ENCODE measurements at regions not wholly inside any gene's neighbourhood (a gene's known extent, or its start where the extent isn't known, plus 50 kb on each side); places are given as distances from the start of the nearest gene placed in this dataset.
"Not testable (repeated sequence)": the region's sequence is repeated elsewhere in the genome, so short reads cannot be mapped to it uniquely, and the experiment has no call there.

DNA sequence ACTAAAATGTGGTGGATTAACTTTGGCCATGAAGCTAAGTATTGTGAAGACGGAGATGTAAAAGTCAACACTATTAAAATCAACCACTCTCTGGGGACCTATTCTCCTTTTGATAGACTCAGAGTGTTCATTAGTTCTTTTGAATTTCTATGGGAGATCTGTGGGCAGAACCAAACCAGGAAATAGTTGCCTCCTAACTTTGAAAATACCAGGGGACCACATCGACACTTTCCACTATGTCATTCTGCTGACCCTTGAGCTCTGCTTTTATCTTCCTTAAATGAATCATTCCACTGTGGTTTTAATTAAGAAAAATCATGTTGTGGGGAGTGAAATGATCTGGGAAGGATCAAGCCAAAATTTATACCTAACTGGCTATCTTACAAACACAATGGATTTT lies 960.5 kb downstream of the GATA3 start:
- DNase-seq = no peak

DNA sequence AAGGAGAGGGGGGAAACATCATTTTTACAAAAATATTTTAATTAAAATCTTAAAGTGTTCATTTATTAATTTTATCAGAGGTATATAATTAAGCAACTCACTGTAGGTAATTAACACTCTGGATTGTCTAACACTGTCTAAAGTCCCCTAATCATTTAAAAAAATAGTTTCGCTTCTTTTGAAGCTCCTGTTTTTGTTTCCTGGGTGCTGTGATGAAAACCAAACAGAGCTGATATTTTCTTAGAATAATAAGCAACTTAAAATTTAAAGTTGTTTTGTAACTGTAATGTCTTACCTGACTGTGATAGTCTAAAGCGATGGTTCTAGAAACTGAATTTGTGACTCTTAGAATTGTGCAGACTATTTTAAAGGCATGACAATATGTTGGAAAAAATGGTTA lies 961.0 kb downstream of the GATA3 start:
- no peak for DNase-seq

DNA sequence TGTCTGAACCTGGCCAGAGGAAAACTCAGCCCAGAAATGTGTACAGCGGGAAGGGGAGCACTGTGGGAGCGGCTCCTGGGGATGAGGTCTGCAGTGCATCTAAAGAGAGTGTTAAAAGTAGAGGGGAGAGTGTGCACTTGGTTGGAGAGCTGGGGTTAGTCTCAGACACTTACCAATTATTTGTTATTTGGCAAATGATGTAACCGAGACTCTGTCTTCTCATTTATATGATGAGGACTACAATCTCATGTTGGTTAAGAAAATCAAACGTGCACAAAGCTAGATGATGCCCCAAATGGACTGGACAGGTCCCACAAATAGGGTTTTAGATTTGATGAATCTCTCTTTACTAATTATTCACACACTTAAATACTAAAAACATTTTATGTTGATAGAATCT lies 962.4 kb downstream of the GATA3 start:
- no peak for DNase-seq

DNA sequence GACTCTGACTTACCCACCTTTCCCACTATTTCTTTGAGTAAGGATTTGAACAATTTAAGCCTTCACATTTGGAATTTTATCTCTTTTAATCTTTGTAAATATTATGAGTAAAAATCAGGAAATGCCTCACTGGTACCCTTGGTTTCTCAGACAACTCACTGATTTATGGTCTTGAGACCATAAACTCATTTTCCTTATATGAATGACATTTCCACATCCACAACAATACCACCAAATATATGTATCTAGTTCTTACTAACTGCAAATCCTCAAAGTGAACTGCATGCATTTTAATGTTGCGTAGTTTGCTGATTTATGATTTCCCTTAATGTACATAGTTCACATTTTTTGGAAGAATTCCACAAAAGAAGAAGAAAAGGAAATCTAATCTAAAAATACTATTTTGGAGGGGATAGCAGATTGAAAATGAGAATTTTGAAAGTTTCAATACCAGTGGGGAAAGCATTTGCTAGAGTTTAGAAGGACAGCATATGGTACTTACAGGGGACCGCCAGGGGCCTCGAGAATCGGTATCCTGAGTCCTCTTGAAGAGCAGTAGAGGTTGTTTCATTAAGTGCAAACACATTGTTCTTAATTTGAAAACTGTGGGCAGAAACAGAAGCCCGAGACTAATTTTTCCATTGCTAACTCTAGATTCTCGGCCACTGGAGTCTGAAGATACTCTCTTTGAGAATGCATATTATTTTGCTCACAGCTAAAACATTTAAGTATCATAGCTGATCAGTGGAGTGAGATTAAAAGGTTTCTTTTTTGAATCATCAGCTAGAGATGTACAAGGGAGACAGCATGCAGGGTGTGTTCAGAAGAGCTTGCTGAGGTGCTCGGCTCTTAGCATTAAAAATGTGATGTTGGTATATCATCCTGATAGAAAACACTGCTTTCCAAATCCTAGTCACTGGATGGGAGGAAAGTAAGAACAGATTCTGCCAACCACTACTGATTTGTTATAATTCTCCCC lies 964.0 kb downstream of the GATA3 start:
- DNase-seq = no peak

DNA sequence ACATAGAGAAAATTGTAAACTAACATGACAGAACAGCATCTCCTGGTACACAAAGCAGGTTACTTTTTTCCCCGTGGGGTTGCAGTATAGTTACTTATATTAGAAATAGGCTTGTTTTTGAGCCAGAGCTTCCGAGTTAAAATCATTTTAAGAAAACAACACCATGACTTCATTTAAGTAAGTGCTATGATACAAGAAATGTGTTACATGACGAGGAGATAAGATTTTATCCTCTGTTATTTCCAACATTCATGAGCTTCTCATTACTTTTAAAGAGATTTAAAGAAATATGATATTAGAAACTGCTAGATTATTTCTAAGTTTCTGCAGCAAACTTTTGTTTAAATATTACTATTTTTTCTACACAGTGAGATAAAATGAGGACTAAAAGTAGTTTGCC lies 968.7 kb downstream of the GATA3 start:
- no peak for DNase-seq

DNA sequence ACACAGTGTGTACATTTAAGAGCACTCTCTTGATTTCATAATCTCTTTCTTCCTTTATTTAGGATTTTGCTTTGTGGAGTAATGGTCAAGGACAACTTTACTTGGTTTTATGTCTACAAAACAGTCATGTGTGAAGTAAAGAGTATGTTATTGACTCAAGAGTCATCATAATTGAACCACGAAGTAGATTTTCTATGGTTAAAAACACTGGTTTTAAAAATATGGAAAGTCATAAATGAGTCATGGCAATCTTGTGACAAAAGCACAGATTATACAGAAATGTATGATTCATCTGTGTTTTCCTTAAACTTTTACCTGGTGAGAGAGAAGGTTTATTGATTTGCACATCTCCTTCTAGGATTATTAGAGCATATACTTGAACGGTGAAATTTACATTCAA lies 969.7 kb downstream of the GATA3 start:
- no peak for DNase-seq

DNA sequence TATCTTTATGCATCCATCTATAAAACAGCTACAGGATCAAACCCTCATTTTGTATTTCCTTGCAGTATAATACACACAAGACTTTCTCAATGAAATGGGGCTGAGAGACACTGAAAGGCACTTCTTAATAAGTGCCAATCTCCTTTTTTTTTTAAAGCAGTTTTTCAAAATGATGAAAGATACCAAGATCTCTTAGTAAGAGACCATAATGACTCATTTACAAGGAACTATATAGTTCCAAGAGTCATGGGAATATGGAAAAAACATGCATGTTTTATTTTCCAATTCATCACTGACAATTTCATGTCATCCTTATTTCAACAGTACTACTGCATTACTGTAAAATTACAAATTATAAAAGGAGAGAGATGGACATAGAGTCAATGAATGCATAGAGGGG lies 973.7 kb downstream of the GATA3 start:
- no peak for DNase-seq

DNA sequence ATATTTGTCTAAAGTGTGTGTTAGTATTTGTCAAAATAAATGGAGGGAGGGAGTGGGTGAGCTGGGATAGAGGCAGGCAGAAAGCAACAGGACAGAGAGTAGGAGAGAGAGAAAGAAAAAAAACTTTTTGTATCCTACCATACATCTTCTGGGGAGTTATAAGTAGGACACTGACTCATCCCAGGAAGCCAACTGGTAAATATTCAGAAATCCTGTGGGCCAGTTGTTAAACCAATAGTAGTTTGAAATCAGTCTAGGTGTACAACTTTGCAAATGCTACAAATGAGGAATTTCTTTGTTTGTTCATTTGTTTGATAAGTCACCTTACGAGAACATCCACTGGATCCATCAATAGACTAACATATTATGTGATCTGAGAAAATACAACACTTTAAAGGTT lies 980.9 kb downstream of the GATA3 start:
- DNase-seq = no peak

DNA sequence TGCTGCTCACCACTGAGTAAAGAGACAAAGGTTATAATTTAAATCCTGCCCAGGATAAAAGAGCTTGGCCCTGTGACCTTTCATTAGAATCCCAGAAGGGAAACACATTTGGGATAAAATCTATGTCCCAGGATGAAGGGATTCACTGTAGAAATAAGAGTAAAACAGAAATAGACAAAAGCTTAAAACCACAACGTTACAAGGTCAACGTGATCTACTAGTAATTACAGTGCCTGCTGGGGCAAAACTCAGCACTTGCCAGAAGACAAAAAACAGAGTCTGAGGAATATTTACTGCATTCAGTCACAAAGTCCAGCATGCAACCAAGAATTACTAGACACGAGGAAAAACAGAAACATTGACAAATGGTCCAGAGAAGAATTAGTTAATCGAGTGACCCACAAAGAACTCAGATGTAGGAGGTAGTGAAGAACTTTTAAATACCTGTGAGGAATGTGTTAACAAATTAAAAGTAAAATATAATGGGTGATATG lies 982.3 kb downstream of the GATA3 start:
- no peak for DNase-seq

DNA sequence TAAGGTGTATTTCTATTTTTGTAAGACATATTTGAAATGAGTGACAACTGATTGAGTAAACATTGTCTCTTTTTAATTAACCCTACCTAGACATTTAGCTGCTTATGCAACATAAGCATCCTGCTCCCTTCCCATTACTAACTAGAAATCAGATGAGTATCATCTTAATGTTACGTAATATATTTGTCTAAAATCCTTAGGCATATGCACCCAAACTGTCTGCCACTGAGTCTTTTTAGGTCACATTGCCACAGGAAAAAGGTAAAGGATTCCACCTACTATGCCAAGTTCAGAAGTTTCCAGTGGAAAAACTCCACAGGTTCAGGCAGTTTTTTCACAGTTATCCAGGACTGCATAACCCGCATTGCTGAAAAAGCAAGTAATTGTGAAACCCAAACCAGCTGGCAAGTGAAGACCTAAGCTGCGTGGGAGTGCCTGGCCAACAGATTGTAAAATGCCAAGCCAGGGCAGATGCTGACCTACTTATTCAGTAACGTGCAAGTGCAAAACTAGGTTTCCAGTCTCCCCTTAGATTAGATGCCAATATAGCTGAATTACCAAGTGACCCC lies 983.7 kb downstream of the GATA3 start:
- DNase-seq = no peak

DNA sequence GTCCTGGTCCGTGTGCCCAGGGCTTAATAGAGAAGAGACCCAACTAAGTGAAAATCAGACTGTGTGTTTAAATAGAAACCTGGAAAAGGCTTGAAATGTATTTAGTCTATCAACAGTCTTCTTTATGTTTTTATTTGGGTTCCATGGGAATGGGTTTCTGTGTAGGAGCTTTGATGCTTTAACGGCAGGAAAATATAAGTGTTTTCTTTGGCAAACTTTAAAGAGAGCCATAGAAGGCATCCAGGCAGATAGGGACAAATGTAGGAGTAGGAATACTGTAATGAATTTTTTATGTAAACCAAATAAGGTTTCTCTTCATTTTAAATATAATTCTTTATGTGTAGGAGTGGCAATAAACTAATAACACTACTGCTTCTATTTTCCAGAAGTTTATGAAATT lies 989.0 kb downstream of the GATA3 start:
- no peak for DNase-seq

DNA sequence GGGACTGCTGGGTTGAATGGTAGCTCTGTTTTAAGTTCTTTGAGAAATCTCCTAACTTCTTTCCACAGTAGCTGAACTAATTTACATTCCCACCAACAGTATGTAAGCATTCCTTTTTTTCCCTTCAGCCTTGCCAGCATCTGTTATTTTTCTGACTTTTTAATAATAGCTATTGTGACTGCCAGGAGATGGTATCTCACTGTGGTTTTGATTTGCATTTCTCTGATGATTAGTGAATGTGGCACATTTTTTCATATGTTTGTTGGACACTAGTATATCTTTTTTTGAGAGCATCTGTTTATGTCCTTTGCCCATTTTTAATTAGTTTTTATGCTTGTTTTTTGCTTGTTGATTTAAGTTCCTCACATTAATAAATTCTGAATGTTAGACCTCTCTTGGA lies 990.8 kb downstream of the GATA3 start:
- no peak for DNase-seq

DNA sequence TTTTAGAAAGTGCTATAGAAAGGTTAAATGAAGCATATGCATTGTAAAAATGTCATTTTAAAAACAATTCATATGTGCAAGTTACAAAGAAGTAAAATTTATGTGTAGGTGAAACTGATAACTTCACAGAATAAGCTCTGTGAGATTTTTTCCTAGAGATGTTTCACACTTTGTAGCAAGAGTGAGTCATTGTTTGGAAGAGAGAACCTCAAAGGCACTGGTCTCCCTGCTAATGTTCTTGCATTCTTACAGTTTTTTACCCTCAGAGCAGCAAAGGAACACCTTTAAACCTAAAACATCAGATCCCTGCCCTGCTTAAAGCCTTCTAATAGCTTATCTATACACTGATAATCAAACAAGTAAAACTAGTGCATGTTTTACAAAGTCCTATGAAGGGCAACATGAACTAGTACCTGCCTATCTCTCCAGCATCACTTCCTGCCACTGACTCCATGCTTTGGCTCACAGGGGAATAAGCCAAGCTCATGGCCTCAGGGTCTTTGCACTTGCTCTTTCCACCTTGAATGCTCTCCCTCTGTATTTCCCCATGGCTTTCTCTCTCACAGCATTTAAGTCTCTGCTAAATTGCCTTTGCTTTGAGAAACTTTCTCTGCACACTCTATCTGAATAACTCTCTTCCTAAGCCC lies 997.0 kb downstream of the GATA3 start:
- DNase-seq = no peak

DNA sequence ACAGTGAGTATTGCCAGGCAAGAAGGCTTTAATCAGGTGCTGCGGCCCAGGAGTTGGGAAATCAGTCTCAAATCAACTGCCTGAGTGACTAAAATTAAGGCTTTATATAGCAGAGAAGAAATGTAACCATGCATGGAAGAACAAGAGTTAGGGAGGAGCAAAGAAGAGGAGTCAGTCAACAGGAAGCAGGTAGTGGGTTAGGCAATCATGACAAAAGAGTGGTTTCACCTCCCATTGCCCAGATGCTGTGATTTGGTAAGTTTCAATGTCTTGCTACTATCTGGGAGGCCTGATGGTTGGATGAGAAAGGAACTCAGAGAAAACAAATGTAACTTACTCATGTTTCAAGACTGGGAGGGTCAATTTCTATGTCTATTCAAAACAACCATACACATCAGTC lies 998.3 kb downstream of the GATA3 start:
- no peak for DNase-seq

DNA sequence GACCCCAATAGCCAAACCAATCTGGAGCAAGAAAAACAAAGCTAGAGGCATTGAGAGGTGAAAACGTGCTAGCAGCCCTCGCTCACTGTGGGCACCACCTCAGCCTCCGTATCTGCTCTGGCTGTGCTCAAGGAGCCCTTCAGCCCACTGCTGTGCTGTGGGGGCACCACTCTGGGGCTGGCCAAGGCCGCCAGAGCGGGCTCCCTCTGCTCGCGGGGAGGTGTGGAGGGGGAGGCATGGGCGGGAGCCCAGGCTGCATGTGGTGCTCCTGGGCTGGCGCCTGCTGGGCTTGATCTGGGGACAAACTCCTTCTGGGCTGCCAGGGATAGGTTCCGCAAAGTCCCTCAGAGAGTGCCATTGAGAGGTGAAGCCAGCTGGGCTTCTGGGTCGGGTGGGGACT lies 1002.0 kb downstream of the GATA3 start:
- DNase-seq = no peak

DNA sequence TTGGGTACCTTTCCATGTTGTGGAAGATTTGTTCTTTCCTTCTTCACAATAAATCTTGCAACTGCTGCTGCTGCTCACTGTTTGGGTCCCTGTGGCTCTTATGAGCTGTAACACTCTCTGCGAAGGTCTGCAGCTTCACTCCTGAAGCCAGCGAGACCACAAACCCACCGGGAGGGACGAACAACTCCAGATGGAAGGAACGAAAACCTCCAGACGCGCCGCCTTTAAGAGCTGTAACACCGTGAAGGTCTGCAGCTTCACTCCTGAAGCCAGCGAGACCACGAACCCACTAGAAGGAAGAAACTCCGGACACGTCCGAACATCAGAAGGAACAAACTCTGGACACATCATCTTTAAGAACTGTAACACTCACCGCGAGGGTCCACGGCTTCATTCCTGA lies 1002.8 kb downstream of the GATA3 start:
- not testable (repeated sequence) for DNase-seq

DNA sequence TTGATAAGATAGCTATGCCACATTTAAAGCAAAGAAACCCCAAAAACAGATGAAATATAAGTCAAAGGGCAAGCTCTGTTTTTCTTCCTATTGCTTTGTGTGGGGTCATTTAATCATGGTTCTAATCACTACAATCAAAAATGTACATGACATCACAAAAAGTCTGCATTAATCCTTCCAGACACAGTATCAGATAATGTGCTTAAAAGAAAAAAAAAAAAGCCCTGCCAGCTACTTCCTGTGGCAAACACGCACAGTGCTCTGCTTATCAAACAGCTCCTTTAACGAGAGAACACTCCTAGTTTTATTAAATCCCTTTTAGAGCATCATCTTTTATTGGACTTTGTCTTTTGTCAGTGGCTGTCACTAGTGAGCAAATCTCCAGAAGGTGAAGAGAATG lies 1005.8 kb downstream of the GATA3 start:
- DNase-seq = no peak

DNA sequence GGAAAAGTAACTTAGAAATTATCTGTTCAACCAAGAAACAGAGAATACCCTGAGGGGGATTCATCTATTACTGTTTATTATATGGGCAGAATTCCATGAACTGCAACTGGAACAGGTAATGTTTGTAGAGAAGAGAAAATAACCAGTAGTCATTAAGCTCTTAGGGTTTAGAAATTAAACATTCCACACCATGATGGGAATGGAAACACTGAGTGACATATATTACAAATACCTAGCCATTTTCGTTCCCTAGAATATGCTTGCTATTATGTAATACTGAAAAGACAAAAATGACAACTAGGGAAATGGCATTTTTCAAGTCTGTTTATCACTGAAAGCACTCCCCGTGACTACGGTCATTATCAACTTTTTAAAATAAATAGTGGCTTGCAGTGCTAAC lies 1007.4 kb downstream of the GATA3 start:
- no peak for DNase-seq

DNA sequence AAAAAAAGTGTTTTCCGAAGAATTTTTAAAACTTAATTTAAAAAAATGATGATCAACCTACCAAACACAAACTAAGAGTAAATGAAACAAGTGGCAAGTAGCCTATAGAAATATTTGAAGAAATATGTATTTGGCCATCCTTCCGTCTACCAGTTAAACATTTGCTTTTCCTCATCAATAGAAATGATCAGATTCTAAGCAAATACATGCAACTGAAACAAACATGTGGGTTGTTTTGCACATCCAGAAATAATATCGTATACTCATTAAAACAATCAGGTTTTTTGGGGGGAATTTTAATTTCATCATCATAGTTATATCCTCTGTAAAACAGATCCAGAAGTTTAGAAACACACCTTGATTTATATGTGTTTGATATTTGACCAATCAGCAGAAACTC lies 1011.7 kb downstream of the GATA3 start:
- DNase-seq = no peak

DNA sequence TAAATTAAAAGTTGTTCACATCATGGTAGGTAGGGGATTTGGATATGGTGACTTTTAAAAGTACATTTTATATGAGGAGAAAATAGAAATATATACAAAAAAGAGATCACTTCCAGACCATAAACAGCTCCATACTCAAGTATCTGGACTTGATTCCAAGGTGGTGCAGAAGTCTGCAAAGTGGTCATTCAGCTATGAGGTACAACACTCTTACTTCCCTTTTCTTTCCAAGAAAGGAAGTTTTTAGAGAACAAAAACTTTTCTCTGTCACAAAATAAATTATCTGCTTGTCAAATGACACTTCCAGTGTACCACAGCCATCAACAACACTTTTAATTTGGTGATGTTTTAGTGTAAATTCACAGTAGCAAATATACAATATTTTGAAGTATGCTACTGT lies 1013.5 kb downstream of the GATA3 start:
- no peak for DNase-seq

DNA sequence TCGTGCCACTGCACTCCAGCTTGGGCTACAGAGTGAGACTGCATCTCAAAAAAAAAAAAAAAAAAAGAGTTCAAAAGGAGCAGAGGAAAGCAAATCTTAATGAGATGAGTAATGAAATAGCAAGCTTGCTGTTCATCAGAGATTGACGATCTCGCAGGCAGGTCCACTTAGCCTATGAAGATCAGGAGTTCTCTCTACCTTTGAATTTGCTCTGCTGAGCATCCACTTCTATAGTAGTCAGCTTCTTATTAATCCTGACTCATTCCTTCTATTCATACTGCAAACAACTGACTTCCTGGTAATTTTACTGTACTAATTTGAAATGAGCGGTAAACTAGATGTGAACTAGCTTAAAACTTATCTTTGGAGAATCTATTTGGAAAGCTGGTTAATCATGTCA lies 1014.6 kb downstream of the GATA3 start:
- DNase-seq = no peak

DNA sequence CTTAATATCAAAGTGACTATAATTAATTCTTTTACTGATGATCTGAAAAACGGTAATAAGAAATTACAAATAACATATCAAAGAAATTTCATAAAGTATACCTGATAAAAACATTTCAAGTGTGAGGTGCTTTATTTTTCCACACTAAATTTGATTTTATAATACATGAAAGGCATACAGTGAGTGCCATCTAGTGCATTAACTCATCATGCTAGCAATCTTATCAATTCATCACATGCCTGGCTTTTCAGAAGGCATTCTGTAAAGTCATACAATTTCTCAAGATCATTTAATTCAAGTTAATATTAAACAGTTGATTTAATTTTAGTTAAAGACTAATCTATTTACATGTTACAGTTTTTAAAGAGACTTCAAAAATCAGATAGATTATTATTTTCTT lies 1020.9 kb downstream of the GATA3 start:
- DNase-seq = no peak

DNA sequence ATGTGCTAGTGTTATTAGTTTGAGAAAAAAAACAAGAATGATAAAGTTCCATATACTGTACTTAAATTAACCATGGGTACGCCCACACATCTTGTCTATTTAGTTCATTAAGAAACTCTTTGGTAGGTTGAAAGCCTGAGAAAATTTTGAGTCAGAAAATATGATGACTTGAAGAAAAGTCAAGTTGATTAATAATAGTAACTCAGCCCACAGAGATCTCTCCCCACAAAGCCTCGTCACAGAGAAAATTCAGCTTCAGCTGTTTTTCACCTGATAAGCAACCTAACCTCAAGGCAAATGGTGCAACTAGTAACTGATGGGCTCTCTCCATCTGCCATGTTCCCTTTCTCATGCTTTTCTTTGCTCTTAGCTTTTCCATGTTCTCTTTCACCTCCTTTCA lies 1021.6 kb downstream of the GATA3 start:
- no peak for DNase-seq

DNA sequence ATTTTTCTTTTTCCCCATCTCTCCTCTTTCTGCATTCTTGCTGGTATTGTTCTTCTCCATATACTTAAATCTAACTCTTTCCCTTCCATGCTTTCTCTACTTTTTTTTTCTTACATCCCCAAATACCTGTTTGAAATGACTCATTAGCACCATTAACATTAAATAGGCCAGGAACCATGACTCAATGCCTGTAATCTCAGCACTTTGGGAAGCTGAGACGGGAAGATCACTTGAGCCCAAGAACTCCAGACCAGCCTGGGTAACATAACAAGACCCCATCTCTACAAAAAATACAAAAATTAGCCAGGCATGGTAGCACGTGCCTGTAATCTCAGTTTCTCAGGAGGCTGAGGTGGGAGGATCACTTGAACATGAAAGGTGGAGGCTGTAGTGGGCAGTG lies 1026.8 kb downstream of the GATA3 start:
- no peak for DNase-seq

Data from SIG-M5 (cell line).